IMR-90 (cell line): ENCODE measurements at regions not wholly inside any gene's neighbourhood (a gene's known extent, or its start where the extent isn't known, plus 50 kb on each side); places are given as distances from the start of the nearest gene placed in this dataset.

Experiments
- ATAC-seq: fragments of 200-7000 bp; cut with Tn5 transposase; 2 replicates; pipeline ENCODE4 v1.9.1; 2020; ENCODE audit warnings: low read depth, mild to moderate bottlenecking, moderate library complexity
- BruUV-seq: library from RNA; stranded (reverse); fragments of 400-500 nt; replicated peaks from 2 replicates; lab custom pipeline; 2021; lab: Mats Ljungman, UMichigan
- CTCF ChIA-PET: fragments of 300-600 bp; formaldehyde crosslinking; extraction: SDS; loops from one replicate; lab custom pipeline; 2021; ENCODE audit warnings: antibody characterized with exemption; lab: Yijun Ruan, JAX
- POLR2A ChIA-PET: fragments of 300-600 bp; sonication (Branson Sonifier 250); formaldehyde crosslinking; loops from one replicate; lab custom pipeline; 2022; ENCODE audit warnings: antibody characterized with exemption; ENCODE audit not compliant: unreplicated experiment; lab: Charles Lee
- DNase-seq: peaks from one replicate; pipeline ENCODE4 v3.0.0; 2013
- H2AFZ ChIP-seq: replicated peaks from 2 replicates; pipeline ENCODE3; 2013; ENCODE audit warnings: low read length, mild to moderate bottlenecking; ENCODE audit not compliant: poor library complexity
- H2AK5ac ChIP-seq: 2 replicates; pipeline ENCODE4 v1.6.1; 2013; ENCODE audit warnings: low read depth, low read length, inconsistent platforms
- H2AK9ac ChIP-seq: replicated peaks from 2 replicates; pipeline ENCODE3; 2013; ENCODE audit warnings: mild to moderate bottlenecking, low read depth, low read length, moderate library complexity; ENCODE audit not compliant: poor library complexity
- H2BK120ac ChIP-seq: 2 replicates; pipeline ENCODE4 v1.6.1; 2013; ENCODE audit warnings: low read depth, low read length, inconsistent platforms
- H2BK15ac ChIP-seq: 3 replicates; pipeline ENCODE4 v1.6.1; 2013; ENCODE audit warnings: low read depth, low read length, inconsistent platforms
- H2BK20ac ChIP-seq: 2 replicates; pipeline ENCODE4 v1.6.1; 2013; ENCODE audit warnings: low read depth, mild to moderate bottlenecking, inconsistent platforms, low read length, moderate library complexity
- H2BK5ac ChIP-seq: 2 replicates; pipeline ENCODE4 v1.6.1; 2013; ENCODE audit warnings: mild to moderate bottlenecking, low read depth, low read length, inconsistent platforms; ENCODE audit not compliant: poor library complexity, severe bottlenecking
- H3K14ac ChIP-seq: replicated peaks from 2 replicates; pipeline ENCODE4 v1.6.1; 2013; ENCODE audit warnings: low read depth, low read length, inconsistent platforms
- H3K18ac ChIP-seq: 2 replicates; pipeline ENCODE4 v1.6.1; 2013; ENCODE audit warnings: low read depth, low read length, control low read depth
- H3K23ac ChIP-seq: 2 replicates; pipeline ENCODE4 v1.6.1; 2013; ENCODE audit warnings: low read depth, low read length, inconsistent platforms
- H3K27ac ChIP-seq: 2 replicates; pipeline ENCODE4 v1.5.1; 2013; ENCODE audit warnings: mild to moderate bottlenecking, control low read depth, low read length; ENCODE audit not compliant: insufficient read depth
- H3K27me3 ChIP-seq: 2 replicates; pipeline ENCODE4 v1.6.1; 2013; ENCODE audit warnings: low read length; ENCODE audit not compliant: control insufficient read depth, insufficient read depth
- H3K36me3 ChIP-seq: 2 replicates; pipeline ENCODE4 v1.6.1; 2013; ENCODE audit warnings: low read length, mixed read lengths; ENCODE audit not compliant: control insufficient read depth, insufficient read depth
- H3K4ac ChIP-seq: 2 replicates; pipeline ENCODE4 v1.6.1; 2013; ENCODE audit warnings: low read depth, low read length, inconsistent platforms
- H3K4me1 ChIP-seq: 2 replicates; pipeline ENCODE4 v1.6.1; 2013; ENCODE audit warnings: low read length, mixed read lengths; ENCODE audit not compliant: control insufficient read depth, insufficient read depth
- H3K4me2 ChIP-seq: 2 replicates; pipeline ENCODE4 v1.6.1; 2013; ENCODE audit warnings: low read depth, mild to moderate bottlenecking, control low read depth, low read length, moderate library complexity
- H3K4me3 ChIP-seq: 2 replicates; pipeline ENCODE4 v1.5.1; 2013; ENCODE audit warnings: low read depth, mild to moderate bottlenecking, control low read depth, low read length, moderate library complexity; ENCODE audit not compliant: insufficient read depth
- H3K56ac ChIP-seq: 2 replicates; pipeline ENCODE4 v1.6.1; 2013; ENCODE audit warnings: low read length, inconsistent platforms; ENCODE audit not compliant: insufficient read depth; ENCODE audit errors: extremely low read depth
- H3K79me1 ChIP-seq, 2 experiments: 2 replicates each; pipeline ENCODE4 v1.6.1; 2013; ENCODE audit warnings: low read length in 2 of 2, inconsistent platforms in 1 of 2, low read depth in 1 of 2
- H3K9ac ChIP-seq: 2 replicates; pipeline ENCODE4 v1.6.1; 2013; ENCODE audit warnings: low read depth, low read length, control low read depth
- H3K9me1 ChIP-seq: 2 replicates; pipeline ENCODE4 v1.6.1; 2013; ENCODE audit warnings: low read length, inconsistent platforms; ENCODE audit not compliant: insufficient read depth
- H3K9me3 ChIP-seq: 2 replicates; pipeline ENCODE4 v1.6.1; 2013; ENCODE audit warnings: low read length; ENCODE audit not compliant: control insufficient read depth, insufficient read depth
- H4K20me1 ChIP-seq: 2 replicates; pipeline ENCODE4 v1.6.1; 2013; ENCODE audit warnings: low read length, inconsistent platforms; ENCODE audit not compliant: insufficient read depth
- H4K5ac ChIP-seq: 2 replicates; pipeline ENCODE4 v1.6.1; 2013; ENCODE audit warnings: mild to moderate bottlenecking, low read depth, low read length, control low read depth
- H4K8ac ChIP-seq, 2 experiments: 2 replicates each; pipeline ENCODE4 v1.6.1; 2013; ENCODE audit warnings: low read depth in 2 of 2, low read length in 2 of 2, control low read depth in 1 of 2, inconsistent platforms in 1 of 2
- H4K91ac ChIP-seq: 2 replicates; pipeline ENCODE4 v1.6.1; 2013; ENCODE audit warnings: low read depth, low read length, inconsistent platforms; ENCODE audit not compliant: insufficient read depth
- BHLHE40 ChIP-seq: fragments of 150-350 bp; IDR thresholded peaks from 2 replicates; pipeline ENCODE4 v1.6.1; 2016; ENCODE audit warnings: mild to moderate bottlenecking, low read depth, low read length
- CHD1 ChIP-seq: IDR thresholded peaks from 2 replicates; pipeline ENCODE4 v1.6.1; 2012; ENCODE audit warnings: low read depth, low read length, improper control_type of control experiment
- MAFK ChIP-seq: IDR thresholded peaks from 2 replicates; pipeline ENCODE4 v1.6.1; 2012; ENCODE audit warnings: low read depth, low read length, improper control_type of control experiment
- POLR2A ChIP-seq: IDR thresholded peaks from 2 replicates; pipeline ENCODE4 v1.6.1; 2012; ENCODE audit warnings: mild to moderate bottlenecking, low read depth, low read length
- SMC3 ChIP-seq: fragments of 150-350 bp; IDR thresholded peaks from 2 replicates; pipeline ENCODE4 v1.6.1; 2016; ENCODE audit warnings: low read depth, mild to moderate bottlenecking, antibody characterized with exemption, low read length, moderate library complexity
- WGBS, 2 experiments: methylation state at CpG; one replicate each; pipeline versions ENCODE4 v1.1.5 to v1.1.7; 2013; ENCODE audit warnings: missing lambda C conversion rate in 2 of 2; ENCODE audit not compliant: insufficient read length in 1 of 2; ENCODE audit errors: extremely low coverage in 2 of 2; 5-methylcytosine and 5-hydroxymethylcytosine counted together
- dilution Hi-C: fragments of 300-500 bp; cut with HindIII; formaldehyde crosslinking; loops from one replicate; pipeline ENCODE4 v1.14.3; 2018; ENCODE audit warnings: low sequenced_read_pairs; ENCODE audit not compliant: unreplicated experiment
- in situ Hi-C: fragments of 300-500 bp; cut with MboI; formaldehyde crosslinking; loops from 3 replicates; pipeline ENCODE4 v1.14.3; 2019; ENCODE audit warnings: low sequenced_read_pairs, inconsistent platforms, mixed read lengths
- intact Hi-C: fragments of 100-400 bp; cut with micrococcal nuclease; formaldehyde crosslinking; loops from 2 replicates; pipeline ENCODE4 v1.10.0; 2022

GRCh38 chr7:155382802-155383171 is 75.1 kb upstream of the EN2 start:
- CTCF ChIA-PET, result no interaction called here
- H2BK120ac ChIP-seq, result no peak overlapping the region
- H3K4me3 ChIP-seq, result no peak overlapping the region
- H4K20me1 ChIP-seq, result no peaks in the 10 kb centered on the region
- H3K9ac ChIP-seq, result no peak overlapping the region
- H4K5ac ChIP-seq, result no peak overlapping the region
- H3K4me1 ChIP-seq, result no peaks in the 10 kb centered on the region; the same call in 1 of the 2 replicates
- POLR2A ChIA-PET, result no interaction called here
- H2BK5ac ChIP-seq, result no peak overlapping the region
- no peak overlapping the region for H2AFZ ChIP-seq
- no peak overlapping the region for H3K4ac ChIP-seq
- in situ Hi-C loops, result loop anchor here (25.0 kb wide), 1 partner anchor 380 kb away; no protein-coding TSS in a partner anchor
- no peak overlapping the region for H4K8ac ChIP-seq
- no peak overlapping the region for H2BK20ac ChIP-seq
- no peaks in the 10 kb centered on the region for H3K9me3 ChIP-seq
- no TSS peak for BruUV-seq
- H3K18ac ChIP-seq, result no peak overlapping the region
- no peak overlapping the region for H3K27ac ChIP-seq
- no peak overlapping the region for H2BK15ac ChIP-seq
- no peaks in the 10 kb centered on the region for H3K9me1 ChIP-seq
- DNase-seq (no peak), ATAC-seq (no peak)
- no peak overlapping the region for H3K4me2 ChIP-seq
- H3K56ac ChIP-seq, result no peak overlapping the region
- 14% methylated on average over 2 of the region's 5 CpGs; no CpG with 5 or more reads in 1 of the 2 experiments for WGBS, 2 experiments
- intact Hi-C loops, result no loop called here
- H3K14ac ChIP-seq, result no peak overlapping the region
- H3K23ac ChIP-seq, result no peak overlapping the region
- H3K36me3 ChIP-seq, result no peaks in the 10 kb centered on the region
- H2AK5ac ChIP-seq, result no peak overlapping the region
- TF ChIP-seq SMC3 (no peak), MAFK (no peak), BHLHE40 (no peak), CHD1 (no peak), POLR2A (no peak)
- H4K91ac ChIP-seq, result no peak overlapping the region
- H2AK9ac ChIP-seq, result peak overlapping the region; percentile 24
- dilution Hi-C loops, result no loop called here
- peaks cover 68% of the 10 kb centered on the region for H3K27me3 ChIP-seq
- H3K79me1 ChIP-seq, result no peaks in the 10 kb centered on the region
